Spleen (tissue), 7 donors: ENCODE measurements at regions not wholly inside any gene's neighbourhood (a gene's known extent, or its start where the extent isn't known, plus 50 kb on each side); places are given as distances from the start of the nearest gene placed in this dataset.

ENCODE experiments used
- POLR2AphosphoS5 ChIP-seq, 3 donors: sonication (generic); formaldehyde crosslinking; IDR thresholded peaks; one replicate each; pipeline ENCODE4 v1.5.1; 2017; ENCODE audit warnings: antibody characterized with exemption in 3 of 3
- TF ChIP-seq, protein P1 (sequence below), 11 experiments: fragments of 200-600 bp in 7 of 11; fragments of 450-650 bp in 4 of 11; sonication (generic) in 4 of 11; IDR thresholded peaks in 8 of 11; conservative IDR thresholded peaks in 3 of 11; 1 replicate in 7 of 11; 2 replicates in 4 of 11; pipeline versions ENCODE4 v1.4.0 to v1.8.0; 2016 to 2021; ENCODE audit warnings: antibody characterized with exemption in 11 of 11, inconsistent platforms in 4 of 11, mild to moderate bottlenecking in 1 of 11
- donor health status: DM: no; HTN: no; CAD: no; lungs with moderate emphysema.
- donor health status: DM: no; HTN: no; CAD: no.
- donor health status: DM: no; HTN: no; CAD: no.

DNA sequence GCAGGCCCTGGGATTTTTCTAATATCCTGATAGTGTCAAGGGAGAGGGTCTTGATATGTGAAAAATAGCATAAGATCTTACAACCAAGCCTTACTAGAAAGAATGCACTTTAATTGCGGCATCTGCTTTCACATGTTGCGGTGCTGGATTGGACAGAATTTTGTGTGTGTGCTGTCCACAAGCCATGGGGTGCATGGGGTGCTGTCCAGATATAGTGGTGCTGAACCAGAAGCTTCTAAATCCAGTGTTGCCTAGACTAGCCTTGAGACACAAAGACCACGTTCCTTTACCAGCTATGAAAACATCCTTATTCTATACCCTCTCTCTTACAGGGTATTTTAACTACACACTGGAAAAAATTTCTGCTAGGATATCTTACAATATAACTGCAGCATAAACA, 244.0 kb downstream of the TMEM114 start:
- TF ChIP-seq, protein P1, sequence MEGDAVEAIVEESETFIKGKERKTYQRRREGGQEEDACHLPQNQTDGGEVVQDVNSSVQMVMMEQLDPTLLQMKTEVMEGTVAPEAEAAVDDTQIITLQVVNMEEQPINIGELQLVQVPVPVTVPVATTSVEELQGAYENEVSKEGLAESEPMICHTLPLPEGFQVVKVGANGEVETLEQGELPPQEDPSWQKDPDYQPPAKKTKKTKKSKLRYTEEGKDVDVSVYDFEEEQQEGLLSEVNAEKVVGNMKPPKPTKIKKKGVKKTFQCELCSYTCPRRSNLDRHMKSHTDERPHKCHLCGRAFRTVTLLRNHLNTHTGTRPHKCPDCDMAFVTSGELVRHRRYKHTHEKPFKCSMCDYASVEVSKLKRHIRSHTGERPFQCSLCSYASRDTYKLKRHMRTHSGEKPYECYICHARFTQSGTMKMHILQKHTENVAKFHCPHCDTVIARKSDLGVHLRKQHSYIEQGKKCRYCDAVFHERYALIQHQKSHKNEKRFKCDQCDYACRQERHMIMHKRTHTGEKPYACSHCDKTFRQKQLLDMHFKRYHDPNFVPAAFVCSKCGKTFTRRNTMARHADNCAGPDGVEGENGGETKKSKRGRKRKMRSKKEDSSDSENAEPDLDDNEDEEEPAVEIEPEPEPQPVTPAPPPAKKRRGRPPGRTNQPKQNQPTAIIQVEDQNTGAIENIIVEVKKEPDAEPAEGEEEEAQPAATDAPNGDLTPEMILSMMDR (IDR thresholded peaks at IDR 0.05 in 8 of 11, conservative IDR thresholded peaks at IDR 0.05 in 3 of 11) = no peak
- TF ChIP-seq POLR2AphosphoS5 (IDR thresholded peaks at IDR 0.05) = no peak
